Prostate gland (tissue), 2 donors: ENCODE measurements at regions not wholly inside any gene's neighbourhood (a gene's known extent, or its start where the extent isn't known, plus 50 kb on each side); places are given as distances from the start of the nearest gene placed in this dataset.

Experiments
- DNase-seq: peaks from one replicate; pipeline ENCODE4 v3.0.0-alpha.2; 2019; ENCODE audit warnings: low spot score
- H3K27ac ChIP-seq, 2 donors: fragments of 200-600 bp; sonication (generic); 2 replicates each; pipeline ENCODE4 v1.5.1; 2017 to 2019
- H3K27me3 ChIP-seq: fragments of 200-600 bp; sonication (generic); replicated peaks from 2 replicates; pipeline ENCODE4 v1.5.1; 2019; ENCODE audit not compliant: insufficient read depth
- H3K36me3 ChIP-seq, 2 donors: fragments of 200-600 bp; sonication (generic); 1 replicate in 1 of 2; 2 replicates in 1 of 2; pipeline versions ENCODE4 v1.5.1 to v1.8.1; 2017 to 2019
- H3K4me1 ChIP-seq: fragments of 200-600 bp; sonication (generic); replicated peaks from 2 replicates; pipeline ENCODE4 v1.5.1; 2019
- H3K4me3 ChIP-seq, 2 donors: fragments of 200-600 bp; sonication (generic); 2 replicates each; pipeline ENCODE4 v1.5.1; 2017 to 2019
- H3K9me3 ChIP-seq: fragments of 200-600 bp; sonication (generic); 2 replicates; pipeline ENCODE4 v1.5.1; 2017
- POLR2A ChIP-seq: fragments of 450-650 bp; IDR thresholded peaks from one replicate; pipeline ENCODE4 v1.6.1; 2016; ENCODE audit warnings: antibody characterized with exemption, mild to moderate bottlenecking
- POLR2AphosphoS5 ChIP-seq: sonication (generic); formaldehyde crosslinking; IDR thresholded peaks from one replicate; pipeline ENCODE4 v1.6.1; 2017; ENCODE audit warnings: antibody characterized with exemption
- WGBS: methylation state at CpG from one replicate; pipeline ENCODE4 v1.1.5; 2018; 5-methylcytosine and 5-hydroxymethylcytosine counted together
- intact Hi-C: fragments of 100-400 bp; cut with DNase I; formaldehyde crosslinking; loops from one replicate; pipeline ENCODE4 v1.14.2; 2022
- TF ChIP-seq, protein P1 (sequence below), 4 experiments: fragments of 200-600 bp in 2 of 4; fragments of 450-650 bp in 2 of 4; sonication (generic) in 2 of 4; IDR thresholded peaks; 1 replicate in 3 of 4; 2 replicates in 1 of 4; pipeline ENCODE4 v1.5.1; 2016 to 2019; ENCODE audit warnings: antibody characterized with exemption in 4 of 4, mild to moderate bottlenecking in 2 of 4, moderate library complexity in 2 of 4

DNA sequence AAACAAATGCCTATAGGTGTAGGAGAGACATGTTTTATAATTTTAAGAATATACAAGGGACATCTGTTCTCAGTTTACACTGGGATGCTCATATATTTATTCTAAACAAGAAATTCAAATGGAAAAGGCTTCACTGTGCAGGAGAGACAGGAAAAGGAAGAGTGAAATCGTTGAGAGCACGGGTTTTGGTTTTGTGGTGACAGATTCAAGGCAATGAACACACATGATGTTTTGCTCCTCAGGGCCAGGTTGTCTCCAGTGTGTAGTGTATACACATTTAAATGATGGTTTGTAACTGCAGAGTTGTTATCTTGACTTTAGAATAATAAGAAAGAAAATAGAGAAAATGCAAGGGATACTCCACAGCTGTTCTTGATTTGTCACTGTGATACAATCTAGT lies 73.7 kb downstream of the S1PR1 start:
- intact Hi-C loops, result no loop called here
- Histone ChIP-seq H3K4me3 (no peak overlapping the region), H3K36me3 (no peaks in the 10 kb centered on the region), H3K27ac (no peak overlapping the region), H3K27me3 (no peaks in the 10 kb centered on the region), H3K9me3 (no peaks in the 10 kb centered on the region), H3K4me1 (no peaks in the 10 kb centered on the region)
- WGBS, result 57% methylated on average over 2 of the region's 2 CpGs
- TF ChIP-seq, protein P1, sequence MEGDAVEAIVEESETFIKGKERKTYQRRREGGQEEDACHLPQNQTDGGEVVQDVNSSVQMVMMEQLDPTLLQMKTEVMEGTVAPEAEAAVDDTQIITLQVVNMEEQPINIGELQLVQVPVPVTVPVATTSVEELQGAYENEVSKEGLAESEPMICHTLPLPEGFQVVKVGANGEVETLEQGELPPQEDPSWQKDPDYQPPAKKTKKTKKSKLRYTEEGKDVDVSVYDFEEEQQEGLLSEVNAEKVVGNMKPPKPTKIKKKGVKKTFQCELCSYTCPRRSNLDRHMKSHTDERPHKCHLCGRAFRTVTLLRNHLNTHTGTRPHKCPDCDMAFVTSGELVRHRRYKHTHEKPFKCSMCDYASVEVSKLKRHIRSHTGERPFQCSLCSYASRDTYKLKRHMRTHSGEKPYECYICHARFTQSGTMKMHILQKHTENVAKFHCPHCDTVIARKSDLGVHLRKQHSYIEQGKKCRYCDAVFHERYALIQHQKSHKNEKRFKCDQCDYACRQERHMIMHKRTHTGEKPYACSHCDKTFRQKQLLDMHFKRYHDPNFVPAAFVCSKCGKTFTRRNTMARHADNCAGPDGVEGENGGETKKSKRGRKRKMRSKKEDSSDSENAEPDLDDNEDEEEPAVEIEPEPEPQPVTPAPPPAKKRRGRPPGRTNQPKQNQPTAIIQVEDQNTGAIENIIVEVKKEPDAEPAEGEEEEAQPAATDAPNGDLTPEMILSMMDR (IDR thresholded peaks at IDR 0.05), result no peak
- TF ChIP-seq POLR2A (no peak), POLR2AphosphoS5 (no peak)
- DNase-seq, result no peak

DNA sequence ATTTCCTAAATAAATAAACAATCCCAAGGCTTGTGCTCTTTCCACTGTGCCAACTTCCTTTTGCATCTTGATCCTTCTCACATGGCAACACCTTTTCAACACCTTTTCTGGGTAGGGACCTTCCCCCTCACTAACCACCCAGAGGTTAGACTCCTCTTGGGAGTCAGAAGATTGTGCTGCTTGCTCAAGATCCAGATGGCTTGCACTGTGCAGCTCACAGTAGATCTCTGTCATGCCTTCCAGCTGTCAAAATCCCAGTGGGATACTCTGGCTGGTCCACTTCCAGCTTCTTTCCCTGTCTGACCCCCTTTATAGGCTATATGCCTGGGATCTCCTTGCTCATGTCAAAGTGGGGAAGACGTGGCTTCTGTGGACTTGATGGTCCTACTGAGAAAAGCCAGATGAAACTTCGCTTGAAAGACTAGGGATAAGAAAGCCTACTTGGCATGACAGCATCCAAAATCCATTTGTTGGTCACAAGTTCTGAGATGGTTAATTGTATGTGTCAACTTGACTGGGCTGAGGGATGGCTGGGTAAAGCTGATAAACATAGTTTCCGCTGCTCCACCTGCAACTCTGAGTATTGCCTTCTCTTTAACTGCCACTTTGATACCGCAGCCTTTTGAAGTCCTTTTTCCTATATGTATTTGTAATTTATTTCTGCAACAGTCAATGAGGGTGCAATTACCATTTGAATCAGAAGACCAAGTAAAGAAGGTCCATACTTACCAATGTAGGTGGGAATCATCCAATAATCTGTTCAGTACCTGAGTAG lies 74.5 kb downstream of the S1PR1 start:
- no peaks in the 10 kb centered on the region for H3K4me1 ChIP-seq
- no peak overlapping the region for H3K27ac ChIP-seq
- H3K4me3 ChIP-seq, result no peak overlapping the region
- no peaks in the 10 kb centered on the region for H3K27me3 ChIP-seq
- 90% methylated on average over 4 of the region's 4 CpGs for WGBS
- no peaks in the 10 kb centered on the region for H3K36me3 ChIP-seq
- no peaks in the 10 kb centered on the region for H3K9me3 ChIP-seq
- intact Hi-C loops, result no loop called here
- no peak for DNase-seq
- TF ChIP-seq, protein P1 (IDR thresholded peaks at IDR 0.05), result no peak
- TF ChIP-seq POLR2AphosphoS5, result no peak
- no peak for TF ChIP-seq POLR2A

DNA sequence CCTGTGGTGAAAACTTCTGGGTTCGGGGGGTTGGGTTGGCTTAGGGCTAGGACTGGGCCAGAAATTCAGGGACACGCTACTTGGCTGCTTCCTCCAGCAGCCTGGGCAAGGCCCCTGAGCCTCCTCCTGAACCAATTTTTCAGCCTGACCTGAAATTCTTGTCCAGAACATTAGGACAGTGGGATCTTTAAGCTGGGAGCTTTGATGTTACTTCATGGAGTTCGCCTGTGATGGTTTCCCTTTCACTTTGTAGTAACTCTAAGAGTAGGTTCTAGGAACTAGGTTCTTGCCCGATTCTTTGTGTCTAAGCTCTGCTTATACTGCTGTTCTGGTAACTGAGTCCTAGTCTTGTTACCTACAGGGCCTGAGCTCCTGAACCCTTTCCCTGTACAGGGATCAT lies 75.3 kb downstream of the S1PR1 start:
- DNase-seq, result no peak
- H3K4me1 ChIP-seq, result no peaks in the 10 kb centered on the region
- intact Hi-C loops, result no loop called here
- no peak overlapping the region for H3K4me3 ChIP-seq
- no peaks in the 10 kb centered on the region for H3K9me3 ChIP-seq
- no peaks in the 10 kb centered on the region for H3K27me3 ChIP-seq
- H3K36me3 ChIP-seq, result no peaks in the 10 kb centered on the region
- TF ChIP-seq POLR2AphosphoS5 (no peak), POLR2A (no peak)
- no peak overlapping the region for H3K27ac ChIP-seq
- WGBS, result 93% methylated on average over 4 of the region's 4 CpGs

DNA sequence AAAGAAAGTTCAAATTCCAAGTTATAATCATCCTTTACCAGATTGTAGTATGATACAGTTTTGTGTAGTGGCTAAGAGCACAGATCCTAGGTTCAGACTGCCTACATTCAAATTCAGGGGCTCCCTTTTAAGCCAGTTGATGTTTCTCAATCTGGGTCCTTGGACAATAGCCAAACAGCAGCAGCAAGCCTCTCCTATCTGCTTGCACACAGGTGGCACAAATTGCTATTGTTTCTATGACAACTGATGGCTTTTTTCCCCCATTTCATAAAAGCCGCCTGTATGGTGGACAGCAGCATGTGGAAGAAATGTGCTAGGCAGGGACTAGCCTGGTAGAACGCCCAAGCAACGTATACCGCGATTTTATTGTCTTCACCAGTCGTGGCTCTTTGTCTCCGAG lies 76.5 kb downstream of the S1PR1 start:
- H3K9me3 ChIP-seq, result no peaks in the 10 kb centered on the region
- H3K27me3 ChIP-seq, result no peaks in the 10 kb centered on the region
- TF ChIP-seq, protein P1 (IDR thresholded peaks at IDR 0.05), result no peak
- TF ChIP-seq POLR2A (no peak), POLR2AphosphoS5 (no peak)
- no peak overlapping the region for H3K4me3 ChIP-seq
- intact Hi-C loops, result no loop called here
- H3K4me1 ChIP-seq, result no peaks in the 10 kb centered on the region
- no peak overlapping the region for H3K27ac ChIP-seq
- H3K36me3 ChIP-seq, result no peaks in the 10 kb centered on the region
- no peak for DNase-seq
- WGBS, result 83% methylated on average over 7 of the region's 7 CpGs

DNA sequence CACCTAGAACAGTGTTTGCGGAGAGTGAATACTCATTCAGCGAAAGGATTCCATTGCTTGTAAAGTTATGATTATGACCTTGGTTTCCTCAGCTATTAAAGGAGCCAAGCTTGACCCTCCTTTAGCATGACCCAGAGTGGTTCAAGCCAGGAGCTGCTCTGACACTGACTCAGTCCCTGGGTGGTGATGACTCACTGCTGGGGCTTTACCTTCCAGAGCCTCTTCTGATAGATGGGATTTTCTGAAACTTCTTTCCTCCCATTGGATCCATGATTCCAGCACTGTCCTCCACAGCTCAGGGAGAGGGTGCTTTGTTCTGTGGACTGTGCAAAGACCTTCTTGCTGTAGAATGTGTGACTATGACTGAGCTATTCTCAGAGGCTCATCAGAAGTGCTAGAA lies 77.4 kb downstream of the S1PR1 start:
- no peaks in the 10 kb centered on the region for H3K36me3 ChIP-seq
- H3K27me3 ChIP-seq, result no peaks in the 10 kb centered on the region
- no peaks in the 10 kb centered on the region for H3K9me3 ChIP-seq
- no peak overlapping the region for H3K27ac ChIP-seq
- intact Hi-C loops, result no loop called here
- H3K4me3 ChIP-seq, result no peak overlapping the region
- 94% methylated on average over 2 of the region's 2 CpGs for WGBS
- no peak for DNase-seq
- no peaks in the 10 kb centered on the region for H3K4me1 ChIP-seq
- TF ChIP-seq POLR2AphosphoS5 (no peak), POLR2A (no peak)
- TF ChIP-seq, protein P1 (IDR thresholded peaks at IDR 0.05), result no peak
